ENCODE measurements at regions not wholly inside any gene's neighbourhood (a gene's known extent, or its start where the extent isn't known, plus 50 kb on each side); places are given as distances from the start of the nearest gene placed in this dataset.

- H3K4me3 ChIP-seq, result no peak overlapping the region
- no peaks in the 10 kb centered on the region for H3K27me3 ChIP-seq
- no peak overlapping the region for H3K27ac ChIP-seq
- no peaks in the 10 kb centered on the region for H3K4me1 ChIP-seq
- ATAC-seq, result no peak
- no peaks in the 10 kb centered on the region for H3K36me3 ChIP-seq
- 0% methylated on average over 1 of the region's 9 CpGs for WGBS (ENCODE audit: insufficient coverage, low coverage, low lambda C conversion rate, missing lambda C conversion rate)
- H3K9me3 ChIP-seq, result no peaks in the 10 kb centered on the region
- DNase-seq, result no peak
- TF ChIP-seq CTCF (IDR thresholded peaks at IDR 0.05) (no peak), POLR2A (IDR thresholded peaks at IDR 0.05) (no peak)
- intact Hi-C loops (cut with DNase I), result no loop called here
Observed at GRCh38 chr10:128716181-128716580, 590.0 kb upstream of the MKI67 start.

- TF ChIP-seq POLR2A (IDR thresholded peaks at IDR 0.05) (no peak), CTCF (IDR thresholded peaks at IDR 0.05) (no peak)
- Histone ChIP-seq H3K4me3 (no peak overlapping the region), H3K27me3 (no peaks in the 10 kb centered on the region), H3K27ac (no peak overlapping the region), H3K4me1 (no peaks in the 10 kb centered on the region), H3K9me3 (no peaks in the 10 kb centered on the region), H3K36me3 (no peaks in the 10 kb centered on the region)
- ATAC-seq (no peak), DNase-seq (no peak)
- 56% methylated on average over 5 of the region's 5 CpGs for WGBS (ENCODE audit: insufficient coverage, low coverage, low lambda C conversion rate, missing lambda C conversion rate)
- intact Hi-C loops (cut with DNase I), result no loop called here
Observed at GRCh38 chr10:128721963-128722445, 595.8 kb upstream of the MKI67 start.

- Histone ChIP-seq H3K4me1 (no peaks in the 10 kb centered on the region), H3K9me3 (no peaks in the 10 kb centered on the region), H3K4me3 (no peak overlapping the region), H3K27me3 (no peaks in the 10 kb centered on the region), H3K36me3 (no peaks in the 10 kb centered on the region), H3K27ac (no peak overlapping the region)
- WGBS (ENCODE audit: insufficient coverage, low coverage, low lambda C conversion rate, missing lambda C conversion rate), result 75% methylated on average over 3 of the region's 3 CpGs
- DNase-seq (no peak), ATAC-seq (no peak)
- TF ChIP-seq CTCF (IDR thresholded peaks at IDR 0.05) (no peak), POLR2A (IDR thresholded peaks at IDR 0.05) (no peak)
- intact Hi-C loops (cut with DNase I), result no loop called here
Observed at GRCh38 chr10:128722947-128723346, 596.7 kb upstream of the MKI67 start.

- no peak for ATAC-seq
Observed at GRCh38 chr10:128723631-128724205, 597.5 kb upstream of the MKI67 start.

More at GRCh38 chr10:128723631-128724205, 597.5 kb upstream of the MKI67 start:
- DNase-seq, result no peak
- H3K27ac ChIP-seq, result no peak overlapping the region
- WGBS (ENCODE audit: insufficient coverage, low coverage, low lambda C conversion rate, missing lambda C conversion rate), result 61% methylated on average over 10 of the region's 14 CpGs
- intact Hi-C loops (cut with DNase I), result no loop called here
- no peaks in the 10 kb centered on the region for H3K9me3 ChIP-seq
- no peak for TF ChIP-seq CTCF (IDR thresholded peaks at IDR 0.05)
- TF ChIP-seq POLR2A (IDR thresholded peaks at IDR 0.05), result no peak
- no peaks in the 10 kb centered on the region for H3K27me3 ChIP-seq
- H3K36me3 ChIP-seq, result no peaks in the 10 kb centered on the region
- no peaks in the 10 kb centered on the region for H3K4me1 ChIP-seq
- no peak overlapping the region for H3K4me3 ChIP-seq
